Keratinocyte (primary cell): ENCODE measurements at regions not wholly inside any gene's neighbourhood (a gene's known extent, or its start where the extent isn't known, plus 50 kb on each side); places are given as distances from the start of the nearest gene placed in this dataset.

Source experiments
- DNase-seq: peaks from one replicate; pipeline ENCODE4 v3.0.0-alpha.2; 2011; ENCODE audit warnings: low read depth, missing footprints, low spot score
- FAIRE-seq: peaks from 2 replicates; lab custom pipeline; 2011; peaks lifted over from hg19 to GRCh38; lab: Jason Lieb, UNC
- H2AFZ ChIP-seq: 2 replicates; pipeline ENCODE4 v1.6.0; 2012; ENCODE audit warnings: low read length, control low read depth, inconsistent platforms; ENCODE audit not compliant: control insufficient read depth
- H3K27ac ChIP-seq: 2 replicates; pipeline ENCODE4 v1.5.1; 2011; ENCODE audit warnings: low read length; ENCODE audit not compliant: control insufficient read depth, insufficient read depth
- H3K27me3 ChIP-seq: 3 replicates; pipeline ENCODE4 v1.6.0; 2011; ENCODE audit warnings: low read length; ENCODE audit not compliant: control insufficient read depth, insufficient read depth; ENCODE audit errors: extremely low read depth
- H3K36me3 ChIP-seq, 2 experiments: 2 replicates in 1 of 2; 3 replicates in 1 of 2; pipeline ENCODE4 v1.5.1; 2011; ENCODE audit warnings: low read length in 2 of 2, mild to moderate bottlenecking in 1 of 2; ENCODE audit not compliant: control insufficient read depth in 2 of 2, insufficient read depth in 2 of 2; ENCODE audit errors: extremely low read depth in 1 of 2
- H3K4me1 ChIP-seq: 3 replicates; pipeline ENCODE4 v1.5.1; 2011; ENCODE audit warnings: low read length; ENCODE audit not compliant: control insufficient read depth, insufficient read depth; ENCODE audit errors: extremely low read depth
- H3K4me2 ChIP-seq: 3 replicates; pipeline ENCODE4 v1.6.0; 2011; ENCODE audit warnings: low read depth, low read length; ENCODE audit not compliant: control insufficient read depth, insufficient read depth; ENCODE audit errors: extremely low read depth
- H3K4me3 ChIP-seq, 3 experiments: fragments of 200-600 bp in 1 of 3; sonication (generic) in 1 of 3; 2 replicates in 2 of 3; 3 replicates in 1 of 3; pipeline ENCODE4 v1.5.1; 2011 to 2016; ENCODE audit warnings: low read length in 3 of 3, mild to moderate bottlenecking in 3 of 3, control low read depth in 2 of 3, inconsistent platforms in 1 of 3, low read depth in 1 of 3, mixed read lengths in 1 of 3, mixed run types in 1 of 3, moderate library complexity in 1 of 3; ENCODE audit not compliant: control insufficient read depth in 2 of 3, insufficient read depth in 2 of 3; ENCODE audit errors: extremely low read depth in 1 of 3
- H3K79me2 ChIP-seq: 2 replicates; pipeline ENCODE4 v1.6.0; 2012; ENCODE audit warnings: low read length; ENCODE audit not compliant: control insufficient read depth, insufficient read depth
- H3K9ac ChIP-seq: 3 replicates; pipeline ENCODE4 v1.6.0; 2011; ENCODE audit warnings: low read length; ENCODE audit not compliant: control insufficient read depth, insufficient read depth; ENCODE audit errors: extremely low read depth
- H3K9me1 ChIP-seq: 3 replicates; pipeline ENCODE4 v1.6.0; 2011; ENCODE audit warnings: low read length; ENCODE audit not compliant: control insufficient read depth, insufficient read depth; ENCODE audit errors: extremely low read depth
- H3K9me3 ChIP-seq: 2 replicates; pipeline ENCODE4 v1.5.1; 2012; ENCODE audit warnings: low read depth, low read length; ENCODE audit not compliant: control insufficient read depth
- H4K20me1 ChIP-seq: 3 replicates; pipeline ENCODE4 v1.6.0; 2011; ENCODE audit warnings: low read length; ENCODE audit not compliant: control insufficient read depth, insufficient read depth; ENCODE audit errors: extremely low read depth
- CTCF ChIP-seq, 3 experiments: IDR thresholded peaks in 1 of 3; conservative IDR thresholded peaks in 1 of 3; optimal IDR thresholded peaks in 1 of 3; 2 replicates in 2 of 3; 3 replicates in 1 of 3; pipeline versions ENCODE3 to v1.5.1; 2011; ENCODE audit warnings: low read length in 3 of 3, mild to moderate bottlenecking in 3 of 3, moderate library complexity in 2 of 3, control low read depth in 1 of 3, inconsistent platforms in 1 of 3; ENCODE audit not compliant: insufficient read depth in 2 of 3; ENCODE audit errors: extremely low read depth in 1 of 3
- EZH2 ChIP-seq: IDR thresholded peaks from one replicate; pipeline ENCODE4 v1.6.1; 2012; ENCODE audit warnings: inconsistent platforms, mild to moderate bottlenecking, low read length, moderate library complexity
- dilution Hi-C: fragments of 300-500 bp; cut with MboI; formaldehyde crosslinking; loops from one replicate; pipeline ENCODE4 v1.7.0; 2020; ENCODE audit warnings: low sequenced_read_pairs; ENCODE audit not compliant: extremely low pct_ligation_motif_present

- Histone ChIP-seq H3K9me3 (peaks cover 2% of the 10 kb centered on the region), H3K27ac (no peak overlapping the region), H3K4me2 (no peak overlapping the region), H3K9me1 (no peaks in the 10 kb centered on the region), H3K27me3 (no peaks in the 10 kb centered on the region), H2AFZ (no peak overlapping the region), H3K9ac (no peak overlapping the region), H4K20me1 (no peaks in the 10 kb centered on the region), H3K36me3 (no peaks in the 10 kb centered on the region), H3K79me2 (no peaks in the 10 kb centered on the region), H3K4me1 (no peaks in the 10 kb centered on the region), H3K4me3 (no peak overlapping the region)
- dilution Hi-C loops = no loop called here
- DNase-seq (no peak), FAIRE-seq (no peak)
- TF ChIP-seq EZH2 = no peak
- TF ChIP-seq CTCF (optimal IDR thresholded peaks at IDR 0.05 in 1 of 3, IDR thresholded peaks at IDR 0.05 in 1 of 3, conservative IDR thresholded peaks at IDR 0.05 in 1 of 3; ENCODE audit: extremely low read depth in 1 of 3, insufficient read depth in 2 of 3, low read length in 3 of 3) = no peak
These were observed 447.9 kb upstream of the TMEM132C start for GRCh38 chr12:127819056-127819455.

- Histone ChIP-seq H3K36me3 (no peaks in the 10 kb centered on the region), H4K20me1 (no peaks in the 10 kb centered on the region), H3K4me3 (no peak overlapping the region), H3K27ac (no peak overlapping the region), H3K9me3 (peaks cover 2% of the 10 kb centered on the region), H3K4me2 (no peak overlapping the region), H3K79me2 (no peaks in the 10 kb centered on the region), H3K9me1 (no peaks in the 10 kb centered on the region), H3K27me3 (no peaks in the 10 kb centered on the region), H2AFZ (no peak overlapping the region), H3K9ac (no peak overlapping the region), H3K4me1 (no peaks in the 10 kb centered on the region)
- FAIRE-seq (no peak), DNase-seq (no peak)
- TF ChIP-seq CTCF (optimal IDR thresholded peaks at IDR 0.05 in 1 of 3, IDR thresholded peaks at IDR 0.05 in 1 of 3, conservative IDR thresholded peaks at IDR 0.05 in 1 of 3; ENCODE audit: extremely low read depth in 1 of 3, insufficient read depth in 2 of 3, low read length in 3 of 3) = no peak
- no peak for TF ChIP-seq EZH2
- dilution Hi-C loops = no loop called here
These were observed 446.7 kb upstream of the TMEM132C start for GRCh38 chr12:127820271-127820670.
